Panc1 (cell line): ENCODE measurements at regions not wholly inside any gene's neighbourhood (a gene's known extent, or its start where the extent isn't known, plus 50 kb on each side); places are given as distances from the start of the nearest gene placed in this dataset.

Experiments used
- ATAC-seq: fragments of 200-7000 bp; cut with Tn5 transposase; 2 replicates; pipeline ENCODE4 v1.9.1; 2020; ENCODE audit warnings: mild to moderate bottlenecking, moderate library complexity
- BruUV-seq: library from RNA; stranded (reverse); fragments of 400-500 nt; replicated peaks from 2 replicates; lab custom pipeline; 2021; lab: Mats Ljungman, UMichigan
- CTCF ChIA-PET: fragments of 300-600 bp; sonication (Branson Sonifier 250); formaldehyde crosslinking; loops from one replicate; lab custom pipeline; 2022; ENCODE audit warnings: antibody characterized with exemption; lab: Charles Lee
- POLR2A ChIA-PET: fragments of 300-600 bp; sonication (Branson Sonifier 250); formaldehyde crosslinking; loops from one replicate; lab custom pipeline; 2022; ENCODE audit warnings: antibody characterized with exemption; lab: Charles Lee
- DNase-seq: peaks from one replicate; pipeline ENCODE4 v3.0.0-alpha.2; 2010; ENCODE audit warnings: low read depth, low spot score
- H3K27ac ChIP-seq: 2 replicates; pipeline ENCODE4 v1.5.1; 2011; ENCODE audit warnings: mild to moderate bottlenecking, low read length, inconsistent platforms
- H3K27me3 ChIP-seq: fragments of 200-500 bp; sonication (Bioruptor generic); 2 replicates; pipeline ENCODE4 v1.6.0; 2014; ENCODE audit warnings: low read length, inconsistent platforms; ENCODE audit not compliant: control insufficient read depth, insufficient read depth
- H3K36me3 ChIP-seq: fragments of 200-500 bp; sonication (Bioruptor generic); 2 replicates; pipeline ENCODE4 v1.5.1; 2014; ENCODE audit warnings: inconsistent platforms, mild to moderate bottlenecking, low read length, moderate library complexity; ENCODE audit not compliant: control insufficient read depth, insufficient read depth
- H3K4me1 ChIP-seq: 2 replicates; pipeline ENCODE4 v1.5.1; 2011; ENCODE audit warnings: inconsistent platforms, mild to moderate bottlenecking, low read length, moderate library complexity; ENCODE audit not compliant: control insufficient read depth, insufficient read depth
- H3K4me3 ChIP-seq, 2 experiments: 2 replicates each; pipeline ENCODE4 v1.5.1; 2011 to 2012; ENCODE audit warnings: low read depth in 2 of 2, low read length in 2 of 2, mild to moderate bottlenecking in 2 of 2, inconsistent platforms in 1 of 2, moderate library complexity in 1 of 2
- H3K9me3 ChIP-seq: fragments of 200-500 bp; sonication (Bioruptor generic); 2 replicates; pipeline ENCODE4 v1.5.1; 2014; ENCODE audit warnings: low read depth, mild to moderate bottlenecking, inconsistent platforms, low read length, moderate library complexity; ENCODE audit not compliant: control insufficient read depth, insufficient read depth
- CTCF ChIP-seq: fragments of 450-650 bp; IDR thresholded peaks from 2 replicates; pipeline ENCODE4 v1.5.1; 2017; ENCODE audit warnings: mild to moderate bottlenecking
- POLR2AphosphoS5 ChIP-seq: IDR thresholded peaks from 2 replicates; pipeline ENCODE4 v1.6.1; 2012; ENCODE audit warnings: mild to moderate bottlenecking, low read depth, low read length, moderate library complexity
- REST ChIP-seq, 2 experiments: IDR thresholded peaks; 2 replicates each; pipeline ENCODE4 v1.6.1; 2011 to 2012; ENCODE audit warnings: low read depth in 2 of 2, control low read depth in 1 of 2, low read length in 1 of 2, mild to moderate bottlenecking in 1 of 2, moderate library complexity in 1 of 2; ENCODE audit not compliant: insufficient read depth in 1 of 2
- SIN3A ChIP-seq: IDR thresholded peaks from 2 replicates; pipeline ENCODE4 v1.6.1; 2012; ENCODE audit warnings: low read depth, mild to moderate bottlenecking, low read length, moderate library complexity, borderline replicate concordance; ENCODE audit not compliant: insufficient read depth
- TCF7L2 ChIP-seq: IDR thresholded peaks from 2 replicates; pipeline ENCODE4 v1.6.1; 2011; ENCODE audit warnings: mild to moderate bottlenecking, low read depth, low read length, inconsistent platforms
- in situ Hi-C: cut with HindIII; loops from 2 replicates; pipeline ENCODE4 v1.10.0; 2016; ENCODE audit warnings: low sequenced_read_pairs, low pct_unique_long_range_greater_than_20kb
- intact Hi-C: fragments of 100-400 bp; cut with micrococcal nuclease; formaldehyde crosslinking; loops from one replicate; pipeline ENCODE4 v1.10.0; 2022; ENCODE audit not compliant: unreplicated experiment

- DNase-seq: no peak
- Histone ChIP-seq H3K36me3 (no peaks in the 10 kb centered on the region), H3K4me3 (no peak overlapping the region), H3K4me1 (no peaks in the 10 kb centered on the region), H3K27me3 (no peaks in the 10 kb centered on the region), H3K9me3 (no peaks in the 10 kb centered on the region), H3K27ac (no peak overlapping the region)
- in situ Hi-C loops (no loop called here), intact Hi-C loops (no loop called here)
- no peak for ATAC-seq
- TF ChIP-seq TCF7L2: no peak
- no peak for TF ChIP-seq CTCF
- TF ChIP-seq REST (IDR thresholded peaks at IDR 0.05; ENCODE audit: insufficient read depth in 1 of 2, low read depth in 2 of 2, low read length in 1 of 2): no peak
- TF ChIP-seq POLR2AphosphoS5: no peak
- TF ChIP-seq SIN3A: no peak
- POLR2A ChIA-PET: no interaction called here
- CTCF ChIA-PET: no interaction called here
- no TSS peak for BruUV-seq
Observed at GRCh38 chr2:212628586-212628985, 90.0 kb upstream of the ERBB4 start.

- Histone ChIP-seq H3K4me1 (no peaks in the 10 kb centered on the region), H3K4me3 (no peak overlapping the region), H3K27me3 (no peaks in the 10 kb centered on the region), H3K9me3 (no peaks in the 10 kb centered on the region), H3K36me3 (no peaks in the 10 kb centered on the region), H3K27ac (no peak overlapping the region)
- ChIA-PET CTCF (no interaction called here), POLR2A (no interaction called here)
- ATAC-seq (no peak), DNase-seq (no peak)
- no peak for TF ChIP-seq TCF7L2
- TF ChIP-seq POLR2AphosphoS5: no peak
- TF ChIP-seq SIN3A: no peak
- TF ChIP-seq REST (IDR thresholded peaks at IDR 0.05; ENCODE audit: insufficient read depth in 1 of 2, low read depth in 2 of 2, low read length in 1 of 2): no peak
- TF ChIP-seq CTCF: no peak
- BruUV-seq: no TSS peak
- intact Hi-C loops: no loop called here
- in situ Hi-C loops: no loop called here
Observed at GRCh38 chr2:212626371-212626918, 87.8 kb upstream of the ERBB4 start.
